CD4-positive, alpha-beta T cell treated with Interleukin-6 at 100 ng/mL for 8 hours (primary cell): ENCODE measurements at regions not wholly inside any gene's neighbourhood (a gene's known extent, or its start where the extent isn't known, plus 50 kb on each side); places are given as distances from the start of the nearest gene placed in this dataset.
"Not testable (repeated sequence)": the region's sequence is repeated elsewhere in the genome, so short reads cannot be mapped to it uniquely, and the experiment has no call there.

Source experiments
- DNase-seq: peaks from one replicate; pipeline ENCODE4 v3.0.0-alpha.2; 2020; ENCODE audit warnings: mixed read lengths, low spot score

DNA sequence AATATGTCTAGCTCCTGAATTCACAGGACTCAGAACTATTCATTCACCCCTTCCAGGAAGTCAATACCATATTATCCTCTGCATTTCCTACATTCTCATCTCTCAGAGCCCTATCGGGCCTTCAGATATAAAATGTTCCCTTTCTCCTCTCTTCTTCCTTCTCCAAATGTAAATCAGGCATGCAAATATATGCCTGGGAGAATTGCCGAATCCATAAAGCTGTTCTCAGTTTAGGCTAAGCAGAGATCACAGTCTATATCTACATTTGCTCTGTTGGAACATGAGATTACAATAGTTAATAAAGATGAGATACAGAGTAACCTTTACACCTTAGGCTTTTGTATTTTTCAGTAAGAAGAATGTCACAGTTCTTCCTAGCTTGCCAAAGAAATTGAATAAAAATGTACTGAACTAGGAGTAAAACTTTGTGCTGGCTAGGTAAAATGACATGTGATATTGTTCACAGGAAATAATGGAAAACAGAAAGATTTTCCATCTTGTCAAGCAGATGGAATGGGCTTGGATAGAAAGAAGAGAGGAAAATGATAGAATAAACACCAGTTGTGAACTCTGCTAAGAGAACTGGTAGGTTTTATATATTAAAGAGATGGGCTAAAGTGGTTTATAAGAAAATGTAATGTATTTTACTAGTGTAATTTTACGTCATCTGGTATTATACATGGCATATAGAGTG lies 161.5 kb downstream of the NRIP1 start:
- DNase-seq = no peak

DNA sequence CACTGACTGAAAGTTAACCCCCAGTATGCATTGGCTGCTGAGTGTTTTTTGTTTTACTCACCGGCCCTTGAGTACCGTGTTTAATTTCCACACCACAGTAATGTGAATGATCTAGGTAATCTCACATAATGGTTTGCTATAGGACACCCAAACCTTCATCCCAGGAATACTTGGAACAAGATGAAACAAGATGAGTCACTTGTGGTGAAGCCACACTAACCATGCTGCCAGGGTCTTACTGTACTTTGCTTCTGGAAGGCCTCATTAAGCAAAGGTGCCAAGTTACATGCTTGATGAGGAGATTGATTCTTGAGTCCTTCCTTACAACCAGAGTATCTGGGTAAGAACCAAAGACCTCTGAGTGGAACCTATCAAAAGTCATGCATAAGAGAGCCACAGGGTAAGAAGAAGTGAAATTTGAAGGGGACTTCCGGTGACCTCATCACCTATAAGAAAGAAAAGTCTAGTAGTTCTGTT lies 163.3 kb downstream of the NRIP1 start:
- no peak for DNase-seq

DNA sequence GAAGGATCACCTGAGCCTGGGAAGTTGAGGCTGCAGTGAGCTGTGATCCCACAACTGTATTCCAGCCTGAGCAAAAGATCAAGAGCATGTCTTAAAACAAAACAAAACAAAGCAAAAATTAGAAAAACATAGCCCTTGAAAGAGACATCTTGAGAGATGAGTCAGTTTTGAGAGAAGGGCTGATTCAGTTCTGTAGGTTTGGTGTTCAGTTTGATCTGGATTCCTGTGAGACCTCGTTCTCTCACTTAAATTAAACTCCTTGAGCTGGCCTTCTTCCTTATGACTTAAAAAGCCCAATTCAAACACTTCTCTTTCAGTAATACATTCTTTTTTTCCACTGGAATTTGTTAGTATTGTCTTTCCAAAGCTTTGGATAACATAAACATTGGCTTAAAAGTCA lies 164.2 kb downstream of the NRIP1 start:
- no peak for DNase-seq

DNA sequence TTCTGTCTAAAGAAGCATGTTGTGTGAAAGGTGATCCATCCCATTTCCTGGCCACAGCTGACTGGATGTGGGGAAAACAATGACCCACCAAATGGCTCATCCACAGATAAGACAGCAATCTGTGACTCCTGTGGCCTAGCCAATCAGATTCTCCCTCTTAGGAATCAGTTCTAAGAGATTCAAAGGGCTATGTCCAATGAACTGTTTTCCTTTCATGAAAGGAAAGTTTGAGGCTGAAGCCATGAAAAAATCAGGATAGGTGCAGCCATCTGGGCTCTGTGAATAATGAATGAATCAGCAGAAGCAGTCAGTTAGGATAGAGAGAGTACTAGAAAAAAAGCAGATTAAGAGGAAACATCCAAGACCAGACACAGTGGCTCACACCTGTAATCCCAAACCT lies 164.7 kb downstream of the NRIP1 start:
- no peak for DNase-seq

DNA sequence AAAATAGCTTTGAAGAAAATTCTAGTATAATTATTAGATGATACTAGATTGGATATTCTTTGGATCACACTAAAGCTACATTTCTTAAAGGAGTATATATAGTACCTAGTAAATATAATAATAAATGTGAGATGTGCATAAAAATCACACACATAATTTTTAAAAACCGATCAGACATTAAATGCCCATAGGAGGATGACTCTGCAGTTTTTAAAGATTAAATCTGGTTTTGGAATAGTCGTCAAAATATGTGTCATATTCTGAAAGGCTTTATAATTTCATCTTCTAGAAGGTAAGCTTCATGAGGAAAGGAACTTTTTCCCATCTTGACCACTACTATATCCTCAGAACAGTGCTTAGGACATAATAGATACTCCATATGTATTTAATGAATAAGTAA lies 169.0 kb downstream of the NRIP1 start:
- no peak for DNase-seq

DNA sequence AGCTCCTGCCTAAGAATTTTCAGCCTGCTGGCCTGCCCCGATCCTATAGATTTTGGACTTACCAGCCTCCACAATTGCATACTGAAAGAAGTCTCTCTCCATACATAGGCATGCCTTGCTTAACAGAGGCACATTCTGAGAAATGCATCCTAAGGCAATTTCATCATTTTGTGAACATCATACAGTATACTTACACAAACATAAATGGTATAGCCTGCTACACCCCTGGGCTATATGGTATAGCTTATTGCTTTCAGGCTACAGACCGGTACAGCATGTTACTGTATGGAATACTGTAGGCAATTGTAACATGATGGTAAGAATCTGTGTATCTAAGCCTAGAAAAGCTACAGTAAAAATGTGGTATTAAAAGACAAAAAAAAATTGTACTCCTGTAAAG lies 174.7 kb downstream of the NRIP1 start:
- no peak for DNase-seq

DNA sequence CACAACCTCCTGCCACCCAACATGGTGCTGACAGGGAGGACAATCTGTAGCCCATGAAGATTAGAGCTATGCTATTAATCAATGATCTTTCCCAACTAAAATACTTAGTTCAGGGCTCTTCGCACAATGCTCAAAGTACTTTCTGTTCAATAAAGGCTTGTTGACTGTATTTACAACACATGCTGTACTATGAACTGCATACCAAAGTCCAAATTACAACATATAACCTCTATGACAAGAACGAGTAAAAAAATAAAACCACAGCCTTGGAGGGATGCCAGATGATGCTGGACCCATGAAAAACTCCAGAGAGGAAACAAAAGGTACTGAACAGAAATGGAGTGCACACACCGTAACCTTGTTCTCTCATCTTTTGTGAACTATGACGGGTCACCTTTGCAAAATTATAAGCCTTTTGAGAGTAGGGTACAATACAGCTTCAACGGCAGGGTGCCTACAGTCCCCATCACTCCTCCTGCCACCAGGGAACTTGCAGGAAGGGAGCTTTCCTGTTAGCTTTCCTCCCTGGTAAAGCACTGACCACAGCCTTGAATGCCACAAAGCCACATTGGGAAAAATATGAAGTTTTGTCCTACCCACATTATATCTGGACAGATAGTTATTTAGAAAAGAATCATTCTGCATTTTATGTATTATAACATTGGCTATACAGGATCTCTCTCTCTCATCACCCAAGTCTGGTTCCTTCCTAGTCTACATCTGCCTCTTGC lies 175.6 kb downstream of the NRIP1 start:
- DNase-seq = no peak

DNA sequence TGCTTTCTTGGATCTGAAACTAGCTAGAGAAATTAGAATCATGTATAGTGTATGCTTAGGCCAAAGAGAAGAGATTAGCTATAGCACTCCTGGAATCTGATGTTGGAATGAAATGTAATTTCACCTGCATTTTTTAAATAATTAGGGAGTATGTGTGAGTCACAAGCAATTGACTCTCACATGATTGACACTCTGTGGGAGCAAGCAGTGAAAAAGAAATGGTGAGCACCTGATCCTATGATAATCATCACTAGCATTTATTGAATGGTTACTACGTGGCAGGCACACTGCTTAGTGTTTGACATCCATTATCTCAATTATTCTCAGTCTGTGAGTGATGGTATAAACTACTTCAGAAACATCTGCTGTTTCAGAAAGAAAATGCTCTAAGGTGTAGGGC lies 176.6 kb downstream of the NRIP1 start:
- DNase-seq = no peak

DNA sequence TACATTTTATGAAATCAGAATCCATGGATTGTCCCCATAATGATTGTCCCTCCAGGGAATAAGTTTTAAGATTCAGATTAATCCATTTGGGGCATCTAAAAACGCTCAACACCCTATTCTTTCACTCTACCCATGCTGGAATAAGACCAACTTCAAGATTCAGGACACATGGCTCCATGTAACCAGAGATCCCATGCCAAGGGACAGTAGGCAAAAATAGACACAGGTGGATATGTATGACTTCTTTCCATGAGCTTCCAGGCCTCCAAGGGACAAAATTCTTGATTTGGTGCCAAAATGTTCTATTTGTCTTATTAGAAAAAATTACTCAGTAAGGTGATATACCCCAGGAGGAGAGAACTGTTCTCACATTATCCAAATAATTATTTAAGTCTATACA lies 178.8 kb downstream of the NRIP1 start:
- DNase-seq = no peak

DNA sequence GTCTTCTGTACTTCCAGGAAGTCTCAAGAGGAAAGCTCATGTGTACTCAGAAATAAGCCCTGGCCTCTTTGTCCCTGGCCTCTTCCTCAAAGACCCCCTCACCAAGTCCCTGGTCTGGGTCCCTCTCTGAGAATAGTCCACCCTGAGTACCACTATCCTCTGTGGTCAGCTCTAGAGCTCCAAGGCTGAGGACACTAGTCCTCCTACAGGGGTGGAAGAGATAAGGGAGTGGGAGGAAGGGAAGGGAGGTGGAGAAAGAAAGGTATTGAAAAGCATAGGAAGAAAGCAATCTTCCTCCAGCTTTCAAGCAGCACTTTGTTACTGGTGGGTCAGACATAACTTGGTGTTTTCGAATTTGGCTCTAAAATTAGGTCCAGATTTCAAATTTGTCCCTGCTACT lies 181.4 kb downstream of the NRIP1 start:
- no peak for DNase-seq

DNA sequence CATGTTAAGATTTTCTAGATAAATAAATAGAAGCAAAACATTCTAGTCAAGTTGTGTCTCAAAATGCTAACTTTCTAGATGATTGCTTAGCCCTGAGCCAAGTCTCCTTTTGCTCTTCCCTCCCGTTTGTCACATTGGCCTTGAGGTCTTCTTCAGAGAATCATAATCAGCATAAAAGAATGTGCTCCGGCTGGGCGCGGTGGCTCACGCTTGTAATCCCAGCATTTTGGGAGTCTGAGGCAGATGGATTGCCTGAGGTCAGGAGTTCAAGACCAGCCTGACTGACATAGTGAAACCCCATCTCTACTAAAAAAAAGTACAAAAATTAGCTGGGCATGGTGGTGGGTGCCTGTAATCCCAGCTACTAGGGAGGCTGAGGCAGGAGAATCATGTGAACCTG lies 182.3 kb downstream of the NRIP1 start:
- DNase-seq = not testable (repeated sequence)

DNA sequence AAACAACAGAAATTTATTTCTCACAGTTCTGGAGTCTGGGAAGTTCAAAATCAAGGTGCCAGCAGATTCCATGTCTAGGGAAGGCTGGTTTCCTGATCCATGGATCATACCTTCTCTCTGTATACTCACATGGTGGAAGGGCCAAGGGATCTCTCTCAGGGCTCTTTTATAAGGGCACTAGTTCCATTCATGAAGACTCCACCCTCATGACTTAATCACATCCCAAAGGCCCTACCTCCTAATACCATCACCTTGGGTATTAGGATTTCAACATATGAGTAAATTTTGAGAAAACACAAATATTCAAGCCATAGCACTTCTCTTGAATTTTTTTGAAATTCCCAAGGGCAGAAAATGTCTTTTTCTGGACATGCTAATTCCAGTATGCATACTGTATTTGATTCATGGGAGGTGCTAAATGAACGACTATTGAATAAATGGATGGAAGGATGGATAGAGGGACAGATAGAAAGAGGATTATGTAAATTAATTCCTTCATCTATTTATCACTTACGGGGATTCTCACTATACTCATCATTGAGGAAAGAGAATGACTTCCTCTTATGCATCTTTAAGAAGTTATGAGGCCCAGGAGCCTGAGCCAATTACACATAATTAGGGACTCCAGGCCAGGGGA lies 182.8 kb downstream of the NRIP1 start:
- no peak for DNase-seq

DNA sequence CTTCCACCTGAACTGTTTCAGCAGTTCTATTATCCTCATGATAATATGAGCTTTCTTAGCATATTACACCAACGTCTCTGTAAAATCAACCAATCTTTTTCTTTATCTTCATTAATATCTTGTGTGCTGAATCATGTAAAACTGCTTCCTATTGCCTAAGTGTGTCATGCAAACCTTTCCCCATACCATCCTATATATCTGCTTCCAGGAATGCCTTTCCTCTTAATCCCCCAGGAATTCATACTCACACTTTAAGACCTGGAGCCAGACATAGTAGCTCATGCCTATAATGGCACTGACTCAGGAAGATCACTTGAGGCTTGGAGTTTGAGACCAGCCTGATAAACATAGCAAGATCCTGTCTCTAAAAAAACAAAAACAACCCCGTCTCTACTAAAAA lies 183.9 kb downstream of the NRIP1 start:
- DNase-seq = no peak

DNA sequence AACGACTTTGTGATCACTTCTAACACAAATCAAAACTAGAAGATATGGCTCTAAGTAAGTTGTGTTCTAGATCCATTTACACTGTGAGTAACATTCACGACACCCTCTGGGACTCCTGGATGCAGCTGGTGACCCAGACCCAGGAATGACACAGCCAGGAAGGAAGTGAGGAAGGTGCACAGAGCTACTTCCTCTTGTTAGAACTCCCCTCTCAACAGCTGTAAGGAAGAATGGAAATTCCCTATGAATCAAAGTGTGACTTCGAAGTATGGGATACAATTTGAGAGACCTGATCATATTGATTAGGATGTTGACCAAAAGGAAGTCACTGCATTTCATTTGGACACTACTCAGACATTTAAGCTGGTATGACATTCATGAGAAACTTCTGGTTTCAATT lies 185.3 kb downstream of the NRIP1 start:
- no peak for DNase-seq

DNA sequence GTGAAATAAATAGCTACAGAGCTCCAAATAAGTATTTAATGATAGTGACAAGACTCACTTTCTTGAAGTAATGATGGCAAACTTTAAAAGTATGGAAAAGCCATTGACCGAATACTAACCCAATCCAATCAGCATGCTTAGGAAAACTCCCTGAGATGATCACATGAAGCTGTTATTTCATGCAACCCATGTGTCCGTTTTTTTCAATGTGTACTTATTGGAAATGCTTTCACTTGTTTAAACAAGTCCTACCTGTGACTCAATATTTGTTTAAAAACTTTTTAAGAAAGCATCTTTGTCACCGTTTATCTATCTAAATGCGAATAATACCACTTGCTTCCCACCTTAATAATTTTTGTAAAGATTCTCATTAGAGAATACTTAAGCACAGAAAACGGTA lies 185.8 kb downstream of the NRIP1 start:
- no peak for DNase-seq

DNA sequence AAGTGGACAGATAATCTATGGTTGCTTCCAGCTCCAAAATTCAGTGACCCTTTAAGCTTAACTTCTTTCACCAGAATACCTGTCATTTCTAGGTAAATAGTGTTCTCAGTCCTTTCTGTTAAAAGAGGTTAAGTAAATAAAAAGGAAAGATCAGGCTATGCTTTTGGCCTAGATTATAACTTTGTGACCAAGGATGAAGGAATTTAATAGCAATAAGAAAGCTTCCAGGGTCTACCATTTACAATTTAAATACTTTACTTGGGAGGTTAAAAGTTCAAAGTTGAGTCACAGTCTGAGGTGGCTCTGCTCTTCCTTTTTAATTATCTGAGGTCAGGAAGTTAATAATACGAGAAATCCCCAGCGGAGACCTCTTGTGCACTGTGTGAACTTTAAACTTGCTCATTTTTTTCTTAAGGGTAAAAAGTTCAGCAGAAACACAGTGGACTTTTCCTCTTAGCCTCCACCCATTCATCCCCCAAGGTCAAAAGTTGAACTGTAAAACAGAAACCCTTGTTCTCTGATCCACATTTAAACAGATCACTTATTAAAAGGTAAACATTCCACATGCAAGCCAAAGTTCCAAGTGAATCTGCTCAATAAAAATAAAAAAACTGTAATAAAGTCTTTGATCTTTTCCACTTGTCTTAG lies 187.1 kb downstream of the NRIP1 start:
- no peak for DNase-seq

DNA sequence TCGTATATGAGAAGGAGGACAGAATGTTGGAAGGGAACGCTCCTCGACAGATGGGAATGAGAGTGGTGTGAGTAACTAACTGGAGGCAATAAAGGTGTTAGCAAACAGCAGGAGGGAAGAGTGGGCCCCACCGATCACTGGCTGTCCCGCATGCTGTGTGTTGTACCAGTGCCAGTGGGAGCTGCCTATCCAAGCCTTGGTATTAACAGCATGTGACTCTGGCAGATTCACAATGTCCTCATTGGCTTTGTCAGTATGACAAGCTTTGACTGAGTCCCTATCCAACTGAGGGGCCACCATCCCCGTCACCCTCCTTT lies 188.3 kb downstream of the NRIP1 start:
- DNase-seq = no peak

DNA sequence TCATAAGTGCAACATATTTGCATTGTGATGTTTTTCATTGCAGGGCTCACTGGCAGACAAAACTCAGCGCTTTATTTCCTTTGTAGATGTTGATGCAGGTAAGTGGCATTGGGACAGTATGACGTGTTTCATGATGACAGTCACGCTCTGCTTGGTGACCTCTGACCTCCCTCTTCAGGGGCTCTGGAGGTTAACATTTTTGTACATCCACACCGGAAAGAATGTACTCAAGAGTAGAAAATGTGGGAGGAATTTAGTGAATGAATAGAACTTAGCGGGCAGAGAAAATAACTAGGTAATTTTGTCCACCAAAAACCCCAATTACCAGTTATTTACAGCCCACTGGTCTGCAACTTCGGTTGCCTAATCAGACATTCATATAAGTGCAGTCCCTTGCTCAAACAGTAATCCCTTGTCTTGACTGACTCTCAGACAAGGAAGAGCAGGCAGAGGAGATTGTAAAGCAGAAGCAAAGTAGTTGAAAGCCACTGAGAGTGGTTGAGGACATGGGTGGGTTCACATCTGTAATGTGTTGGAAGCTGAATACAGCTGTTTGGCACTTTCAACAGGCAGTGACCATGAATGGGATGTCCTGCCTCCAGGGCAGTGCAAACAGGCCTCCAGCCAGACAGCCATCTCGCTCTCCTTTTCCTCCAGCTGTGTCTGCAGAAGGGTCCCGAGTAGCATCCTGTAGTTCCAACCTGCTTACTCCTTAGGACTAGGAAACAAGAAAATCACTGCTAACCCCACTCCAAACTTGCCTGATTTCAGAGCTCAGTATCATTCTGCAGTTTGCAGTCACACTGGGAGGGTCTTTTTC lies 188.9 kb downstream of the NRIP1 start:
- DNase-seq = no peak

DNA sequence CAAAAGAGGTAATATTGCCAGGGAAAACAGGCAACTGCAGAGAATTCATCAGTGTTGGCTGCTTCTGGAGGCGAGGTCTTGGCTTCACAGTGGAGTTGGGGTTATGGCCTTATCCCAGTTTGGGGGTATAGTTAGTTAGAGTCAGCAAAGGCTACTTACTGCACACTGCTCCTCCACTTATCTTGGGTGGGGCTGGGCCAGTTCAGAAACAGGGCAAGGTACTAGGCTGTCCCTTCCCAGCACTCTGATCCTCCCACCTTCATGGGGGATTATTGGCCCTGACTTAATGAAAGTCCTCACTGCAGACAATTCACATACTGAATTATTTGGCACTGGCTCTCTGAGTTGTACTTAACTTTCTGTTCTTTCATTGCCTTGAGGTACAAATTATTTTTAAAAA lies 189.6 kb downstream of the NRIP1 start:
- no peak for DNase-seq

DNA sequence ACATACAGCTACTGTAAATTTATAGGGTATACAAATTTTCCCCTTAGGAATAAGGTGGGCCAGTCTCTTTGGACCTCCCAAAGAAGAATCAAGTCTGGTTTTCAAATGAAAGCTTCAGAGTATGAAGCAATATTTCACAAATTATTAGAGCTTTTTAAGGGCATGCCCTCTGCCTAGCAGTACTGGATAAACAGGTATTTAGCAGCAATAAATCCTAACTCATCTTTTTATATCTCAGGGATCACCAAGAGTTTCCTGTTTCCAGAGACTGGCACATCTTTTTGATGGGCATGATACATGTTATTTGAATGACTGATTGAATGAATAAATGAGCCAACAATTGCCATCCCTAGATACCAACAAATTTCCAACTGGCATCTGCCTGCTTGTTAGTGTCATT lies 190.4 kb downstream of the NRIP1 start:
- DNase-seq = no peak

DNA sequence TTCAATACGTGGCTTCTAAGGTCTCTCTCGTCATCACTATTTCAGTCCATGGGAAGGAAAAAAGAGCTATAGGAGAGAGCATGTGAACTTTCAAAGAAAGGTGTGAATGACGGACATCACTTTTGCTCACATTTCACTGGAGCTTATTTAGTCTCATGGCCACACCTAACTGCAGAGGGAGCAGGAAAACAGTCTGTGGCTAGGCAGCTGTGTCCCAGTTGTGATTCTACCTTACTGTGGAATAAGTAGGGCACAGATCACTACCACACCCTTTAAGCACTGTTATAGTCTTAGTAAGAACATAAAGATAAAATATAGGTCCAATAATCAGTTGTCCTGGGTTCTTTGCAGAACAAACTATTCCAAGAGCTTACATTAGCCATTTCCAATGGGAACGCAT lies 192.9 kb downstream of the NRIP1 start:
- no peak for DNase-seq

DNA sequence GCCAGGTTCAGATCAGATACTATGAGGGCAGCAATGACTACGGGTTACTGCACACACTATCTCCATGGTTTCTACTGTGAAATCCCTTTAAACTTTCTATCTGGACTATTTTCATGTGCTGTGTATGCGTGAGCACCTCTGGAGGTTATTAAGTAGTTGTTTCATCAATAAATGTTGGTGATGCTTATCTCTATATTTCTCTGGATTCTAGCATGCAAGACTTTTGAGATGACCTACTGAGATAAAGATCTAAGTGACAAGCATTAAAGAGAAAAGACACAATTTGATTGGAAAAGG lies 194.0 kb downstream of the NRIP1 start:
- DNase-seq = no peak
